ENCODE measurements at regions not wholly inside any gene's neighbourhood (a gene's known extent, or its start where the extent isn't known, plus 50 kb on each side); places are given as distances from the start of the nearest gene placed in this dataset.

GRCh38 chr7:18206331-18206730, 178.7 kb upstream of the PRPS1L1 start:
- TF ChIP-seq PAX5 (IDR thresholded peaks at IDR 0.05; ENCODE audit: insufficient read depth, low read length, severe bottlenecking) (no peak), POLR2A (IDR thresholded peaks at IDR 0.05; ENCODE audit: low read depth, low read length) (no peak), TAF1 (IDR thresholded peaks at IDR 0.05; ENCODE audit: low read depth, low read length) (no peak), SPI1 (IDR thresholded peaks at IDR 0.05; ENCODE audit: low read depth, low read length) (no peak), POLR2AphosphoS5 (IDR thresholded peaks at IDR 0.05; ENCODE audit: low read depth, low read length) (no peak), POU2F2 (IDR thresholded peaks at IDR 0.05; ENCODE audit: low read depth, low read length) (no peak)

Measured in GM12891 (cell line).